ENCODE measurements at regions not wholly inside any gene's neighbourhood (a gene's known extent, or its start where the extent isn't known, plus 50 kb on each side); places are given as distances from the start of the nearest gene placed in this dataset.

- H3K4me3 ChIP-seq (ENCODE audit: low read depth, low read length), result no peak overlapping the region
- DNase-seq (ENCODE audit: low read depth), result no peak
- TF ChIP-seq, protein P1, sequence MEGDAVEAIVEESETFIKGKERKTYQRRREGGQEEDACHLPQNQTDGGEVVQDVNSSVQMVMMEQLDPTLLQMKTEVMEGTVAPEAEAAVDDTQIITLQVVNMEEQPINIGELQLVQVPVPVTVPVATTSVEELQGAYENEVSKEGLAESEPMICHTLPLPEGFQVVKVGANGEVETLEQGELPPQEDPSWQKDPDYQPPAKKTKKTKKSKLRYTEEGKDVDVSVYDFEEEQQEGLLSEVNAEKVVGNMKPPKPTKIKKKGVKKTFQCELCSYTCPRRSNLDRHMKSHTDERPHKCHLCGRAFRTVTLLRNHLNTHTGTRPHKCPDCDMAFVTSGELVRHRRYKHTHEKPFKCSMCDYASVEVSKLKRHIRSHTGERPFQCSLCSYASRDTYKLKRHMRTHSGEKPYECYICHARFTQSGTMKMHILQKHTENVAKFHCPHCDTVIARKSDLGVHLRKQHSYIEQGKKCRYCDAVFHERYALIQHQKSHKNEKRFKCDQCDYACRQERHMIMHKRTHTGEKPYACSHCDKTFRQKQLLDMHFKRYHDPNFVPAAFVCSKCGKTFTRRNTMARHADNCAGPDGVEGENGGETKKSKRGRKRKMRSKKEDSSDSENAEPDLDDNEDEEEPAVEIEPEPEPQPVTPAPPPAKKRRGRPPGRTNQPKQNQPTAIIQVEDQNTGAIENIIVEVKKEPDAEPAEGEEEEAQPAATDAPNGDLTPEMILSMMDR (IDR thresholded peaks at IDR 0.05; ENCODE audit: control insufficient read depth, extremely low read depth, insufficient read depth), result no peak
Measured at GRCh38 chr9:16221822-16222547, 648.5 kb downstream of the BNC2 start.

- H3K4me3 ChIP-seq (ENCODE audit: low read depth, low read length), result no peak overlapping the region
- DNase-seq (ENCODE audit: low read depth), result no peak
- TF ChIP-seq, protein P1 (IDR thresholded peaks at IDR 0.05; ENCODE audit: control insufficient read depth, extremely low read depth, insufficient read depth), result no peak
Measured at GRCh38 chr9:16223074-16223871, 647.2 kb downstream of the BNC2 start.

DNA sequence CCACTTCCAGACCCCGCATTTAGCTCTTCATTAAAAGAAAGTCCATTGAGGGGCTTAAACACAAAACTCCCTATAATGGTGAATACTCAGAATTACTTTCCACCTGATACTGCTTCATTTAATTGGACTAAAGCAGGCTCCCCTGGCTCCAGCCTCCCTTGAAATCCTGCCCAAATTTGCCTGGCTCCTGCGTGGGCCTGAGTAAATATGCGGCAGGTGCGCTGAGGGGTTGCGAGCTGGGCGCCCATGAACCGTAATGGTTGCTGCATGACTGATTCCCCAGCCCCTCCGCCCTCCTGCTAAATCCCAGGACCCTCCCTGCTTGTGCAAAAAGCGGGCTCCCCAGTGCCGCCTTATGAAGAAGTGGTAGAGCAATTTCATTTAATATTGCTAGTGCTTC, 639.7 kb downstream of the BNC2 start:
- DNase-seq (ENCODE audit: low read depth), result no peak
- no peak overlapping the region for H3K4me3 ChIP-seq (ENCODE audit: low read depth, low read length)
- TF ChIP-seq, protein P1 (IDR thresholded peaks at IDR 0.05; ENCODE audit: control insufficient read depth, extremely low read depth, insufficient read depth), result no peak

DNA sequence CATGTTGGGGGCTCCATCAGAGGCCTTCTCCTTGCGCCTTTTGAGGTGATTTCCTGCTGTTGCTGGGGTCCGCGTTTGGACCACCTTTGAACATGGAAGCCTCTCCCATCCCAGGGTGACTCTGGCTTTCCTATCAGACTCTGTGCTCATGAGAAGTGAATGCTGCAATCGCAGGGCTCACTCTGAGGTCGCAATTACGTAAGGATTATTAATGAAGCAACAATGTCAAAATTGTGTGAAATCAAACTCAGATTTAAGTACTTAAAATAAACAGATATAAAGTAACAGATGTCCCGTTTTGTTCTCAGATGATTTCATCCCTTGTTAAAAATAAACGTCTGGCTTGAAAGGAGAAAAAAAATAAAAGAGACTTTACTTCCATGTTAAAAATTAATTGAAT, 634.2 kb downstream of the BNC2 start:
- H3K4me3 ChIP-seq (ENCODE audit: low read depth, low read length), result no peak overlapping the region
- no peak for DNase-seq (ENCODE audit: low read depth)
- TF ChIP-seq, protein P1 (IDR thresholded peaks at IDR 0.05; ENCODE audit: control insufficient read depth, extremely low read depth, insufficient read depth), result no peak

- DNase-seq (ENCODE audit: low read depth), result no peak
- H3K4me3 ChIP-seq (ENCODE audit: low read depth, low read length), result no peak overlapping the region
- TF ChIP-seq, protein P1 (IDR thresholded peaks at IDR 0.05; ENCODE audit: control insufficient read depth, extremely low read depth, insufficient read depth), result no peak
Measured at GRCh38 chr9:16236882-16237281, 633.6 kb downstream of the BNC2 start.

- TF ChIP-seq, protein P1 (IDR thresholded peaks at IDR 0.05; ENCODE audit: control insufficient read depth, extremely low read depth, insufficient read depth), result no peak
- no peak for DNase-seq (ENCODE audit: low read depth)
- H3K4me3 ChIP-seq (ENCODE audit: low read depth, low read length), result no peak overlapping the region
Measured at GRCh38 chr9:16238623-16239138, 631.8 kb downstream of the BNC2 start.
